ENCODE measurements at regions not wholly inside any gene's neighbourhood (a gene's known extent, or its start where the extent isn't known, plus 50 kb on each side); places are given as distances from the start of the nearest gene placed in this dataset.

- no peak for DNase-seq (ENCODE audit: low spot score in 2 of 2)
- FAIRE-seq, result no peak
Measured at GRCh38 chr11:115916608-115917007, 412.4 kb upstream of the CADM1 start.

DNA sequence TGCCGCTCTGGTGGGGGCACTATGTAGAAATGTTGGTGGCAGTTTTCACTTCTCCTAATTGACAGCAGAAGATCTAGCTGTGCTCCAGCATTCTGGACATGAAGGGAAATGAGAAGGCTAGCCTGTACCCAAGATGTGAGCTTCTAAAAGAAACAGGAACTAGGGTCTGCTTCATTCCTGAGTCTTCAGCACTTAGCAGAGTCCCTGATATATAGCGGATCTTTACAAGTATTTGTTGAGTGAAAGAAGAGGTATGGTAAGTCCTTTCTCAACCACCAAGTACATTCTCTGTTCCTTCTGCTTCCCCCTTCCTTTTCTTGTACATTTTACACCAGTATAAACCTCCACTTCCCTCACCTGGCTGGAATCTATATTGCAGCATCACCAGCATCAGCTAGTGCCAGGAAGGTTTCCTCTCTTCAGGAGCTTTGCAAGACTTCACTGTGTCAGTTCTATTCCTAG is 408.3 kb upstream of the CADM1 start:
- no peak for FAIRE-seq
- no peak for DNase-seq (ENCODE audit: low spot score in 2 of 2)

DNA sequence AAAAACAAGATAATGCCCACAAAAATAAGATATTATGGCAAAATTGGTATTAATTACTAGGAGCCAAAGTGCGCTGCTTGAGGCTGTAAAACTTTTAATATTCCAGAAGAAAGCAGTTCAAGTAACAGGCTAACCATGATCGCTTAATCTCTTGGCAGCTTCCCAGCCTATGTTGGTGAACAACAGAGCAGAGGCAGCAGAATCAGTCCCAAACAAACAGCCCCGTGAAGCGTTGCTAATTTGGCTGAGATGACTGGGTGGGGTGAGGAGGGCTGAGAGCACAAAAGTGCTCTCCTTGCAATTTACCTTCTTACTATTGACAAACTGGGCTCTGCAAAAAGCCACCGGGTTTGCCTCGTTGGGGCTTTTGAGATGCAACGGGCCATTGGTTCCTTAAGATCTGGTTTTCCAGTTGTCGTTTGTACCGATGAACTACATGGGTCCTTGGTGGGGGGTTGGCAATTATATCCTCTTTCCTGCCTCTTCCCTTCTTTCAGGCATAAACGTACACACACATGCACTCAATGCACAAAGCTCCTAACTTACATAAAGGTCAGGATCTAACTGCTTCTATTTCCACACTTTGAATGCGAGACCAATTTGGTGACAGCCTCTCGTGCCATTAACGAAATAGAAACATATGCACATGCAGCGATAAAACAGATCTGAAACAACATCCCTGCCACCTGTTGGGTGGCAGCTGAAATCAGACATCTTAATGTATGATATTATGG is 407.6 kb upstream of the CADM1 start:
- FAIRE-seq (no peak), DNase-seq (ENCODE audit: low spot score in 2 of 2) (no peak)

DNA sequence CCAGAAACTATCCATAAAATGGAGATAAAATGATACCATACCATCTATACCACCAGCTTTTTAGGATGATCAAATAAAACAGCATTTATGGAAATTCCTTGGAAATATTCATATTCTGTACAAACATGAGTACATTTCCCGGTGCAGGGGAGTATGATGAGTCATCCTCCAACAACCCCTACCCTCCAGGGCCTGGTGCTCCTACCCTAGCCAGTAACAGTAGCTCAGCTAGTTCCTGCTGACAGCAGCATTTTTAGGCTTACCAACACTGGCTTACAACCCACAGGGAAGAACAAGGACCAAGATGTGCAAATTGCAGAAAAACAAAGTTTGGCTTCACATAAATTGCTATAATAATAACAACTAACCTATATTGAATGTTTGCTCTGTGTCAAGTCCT is 406.2 kb upstream of the CADM1 start:
- FAIRE-seq (no peak), DNase-seq (ENCODE audit: low spot score in 2 of 2) (no peak)

DNA sequence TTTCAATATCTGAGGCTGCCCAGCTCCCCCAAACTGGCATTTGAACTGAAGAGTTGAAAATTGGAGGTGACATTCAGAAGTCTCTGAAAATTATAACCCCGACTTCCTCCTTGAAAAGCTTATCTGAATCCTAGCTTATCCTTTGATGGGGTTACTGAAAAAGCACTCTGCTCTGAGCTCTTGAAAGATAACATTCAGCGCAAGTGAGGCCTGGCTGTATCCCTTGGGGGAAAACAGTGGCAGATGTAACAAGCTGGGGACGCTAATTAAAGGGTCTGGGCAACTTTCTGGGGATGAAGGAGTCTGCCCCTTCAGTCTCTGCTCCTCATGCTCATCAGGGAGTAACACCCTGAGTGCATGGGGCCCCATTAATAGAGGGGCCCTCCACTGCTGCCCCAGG is 402.0 kb upstream of the CADM1 start:
- no peak for FAIRE-seq
- DNase-seq (ENCODE audit: low spot score in 2 of 2), result no peak

DNA sequence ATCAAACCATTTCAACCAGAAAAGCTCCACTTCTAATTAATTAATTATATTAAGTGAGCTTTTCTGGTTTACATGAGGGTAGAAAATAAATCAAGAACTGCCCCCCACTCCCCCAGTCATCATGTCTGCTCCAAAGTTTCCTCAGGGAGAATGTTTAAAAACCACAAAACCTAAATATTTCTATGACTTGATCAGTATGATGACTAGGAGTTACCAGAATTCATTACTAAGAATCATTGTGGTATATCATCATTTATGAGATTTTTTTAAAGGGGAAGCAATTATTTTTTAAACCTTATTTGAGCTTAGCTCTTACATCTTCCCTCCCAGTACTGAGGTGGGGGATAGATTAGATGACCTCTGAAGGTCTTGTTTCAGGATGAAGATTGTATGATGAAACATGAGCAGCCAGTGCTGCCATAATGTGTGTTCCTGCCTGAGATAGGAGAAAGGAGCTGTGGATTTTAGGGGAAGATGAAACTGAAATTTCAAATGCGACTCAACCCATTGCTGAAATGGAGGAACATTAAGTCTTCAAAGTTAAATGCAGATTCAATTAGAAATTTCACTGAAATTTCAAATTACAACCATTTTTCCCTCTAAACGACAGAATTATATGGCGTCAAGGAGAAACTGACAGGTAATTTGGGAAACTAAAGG is 401.3 kb upstream of the CADM1 start:
- no peak for DNase-seq (ENCODE audit: low spot score in 2 of 2)
- no peak for FAIRE-seq

GRCh38 chr11:115903179-115903578 is 399.0 kb upstream of the CADM1 start:
- no peak for DNase-seq (ENCODE audit: low spot score in 2 of 2)
- no peak for FAIRE-seq

DNA sequence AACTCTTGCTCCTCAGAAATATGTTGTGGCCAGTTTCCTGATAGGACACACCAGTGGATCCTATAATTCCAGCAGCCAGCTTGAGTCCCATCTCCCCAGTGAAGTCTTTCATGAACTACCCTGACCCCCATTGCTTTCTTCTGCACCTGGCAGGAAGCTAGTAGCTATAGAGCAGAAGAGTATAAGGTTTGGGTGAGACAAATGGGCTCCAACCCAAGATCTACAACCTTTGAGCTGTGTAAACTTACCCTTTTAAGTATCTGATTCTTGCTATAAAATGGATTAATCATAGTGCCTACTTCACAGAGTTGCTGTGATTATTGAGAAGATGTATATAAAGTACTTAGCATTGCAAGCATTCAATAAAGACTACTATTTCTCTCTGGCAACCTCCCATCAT is 396.9 kb upstream of the CADM1 start:
- DNase-seq (ENCODE audit: low spot score in 2 of 2) (no peak), FAIRE-seq (no peak)

DNA sequence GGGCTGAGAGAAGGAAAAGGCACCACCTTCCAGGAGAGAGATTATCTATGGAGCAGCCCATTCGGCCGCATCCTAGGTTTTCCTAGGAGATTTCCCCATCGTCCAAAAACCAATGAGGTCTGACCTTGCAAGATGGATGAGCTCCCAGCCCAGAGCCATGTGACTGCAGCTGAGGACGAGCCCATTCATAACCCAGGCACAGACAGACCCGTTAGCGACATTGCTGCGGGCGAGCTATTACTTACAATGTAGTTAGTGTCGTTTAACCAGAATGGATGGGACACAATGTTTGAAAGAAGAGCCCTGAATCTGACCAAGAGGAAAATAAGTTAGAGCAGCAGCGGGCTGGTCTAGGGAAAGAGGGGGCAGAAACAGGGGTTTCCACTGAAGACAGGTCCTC is 395.9 kb upstream of the CADM1 start:
- FAIRE-seq, result no peak
- no peak for DNase-seq (ENCODE audit: low spot score in 2 of 2)

DNA sequence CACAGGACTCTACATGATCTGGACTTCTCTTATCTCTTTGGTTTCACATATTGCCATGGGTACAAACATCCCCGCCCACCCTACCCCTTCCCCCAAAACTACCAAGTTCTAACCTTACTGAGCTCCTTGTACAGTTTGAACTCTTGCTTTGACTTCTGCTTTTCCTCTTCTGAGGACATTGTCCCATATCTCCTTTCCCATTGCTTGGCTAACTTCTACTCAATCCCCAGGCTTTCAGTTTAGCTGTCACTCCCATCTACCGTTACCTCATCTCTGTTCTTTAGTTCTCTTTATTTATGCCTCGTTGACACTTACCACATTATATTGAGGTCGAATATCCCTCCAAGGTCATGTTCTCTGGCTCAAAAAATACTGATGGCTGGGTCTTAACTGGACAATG is 393.5 kb upstream of the CADM1 start:
- FAIRE-seq (no peak), DNase-seq (ENCODE audit: low spot score in 2 of 2) (no peak)

DNA sequence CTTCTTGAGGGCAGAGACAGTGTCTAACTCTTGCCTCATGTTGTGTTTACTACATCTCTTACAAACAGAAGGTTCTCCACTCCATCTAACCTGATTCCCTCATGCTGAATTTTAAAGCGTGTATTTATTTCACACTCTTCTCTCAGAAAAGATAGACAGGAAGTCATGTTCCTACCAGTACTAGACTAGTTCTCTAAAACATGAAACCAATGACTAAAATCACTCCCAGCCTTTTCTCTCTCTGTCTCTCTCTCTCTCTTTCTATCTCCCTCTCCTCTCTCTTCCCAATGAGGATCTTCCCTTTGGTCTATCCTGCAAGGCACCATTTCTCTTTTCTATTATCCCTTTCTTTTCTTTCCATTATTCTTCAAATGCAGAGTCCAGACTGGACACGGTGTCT is 391.9 kb upstream of the CADM1 start:
- DNase-seq (ENCODE audit: low spot score in 2 of 2), result no peak
- no peak for FAIRE-seq

GRCh38 chr11:115895594-115895993 is 391.4 kb upstream of the CADM1 start:
- FAIRE-seq (no peak), DNase-seq (ENCODE audit: low spot score in 2 of 2) (no peak)

GRCh38 chr11:115894176-115894575 is 390.0 kb upstream of the CADM1 start:
- DNase-seq (ENCODE audit: low spot score in 2 of 2) (no peak), FAIRE-seq (no peak)

DNA sequence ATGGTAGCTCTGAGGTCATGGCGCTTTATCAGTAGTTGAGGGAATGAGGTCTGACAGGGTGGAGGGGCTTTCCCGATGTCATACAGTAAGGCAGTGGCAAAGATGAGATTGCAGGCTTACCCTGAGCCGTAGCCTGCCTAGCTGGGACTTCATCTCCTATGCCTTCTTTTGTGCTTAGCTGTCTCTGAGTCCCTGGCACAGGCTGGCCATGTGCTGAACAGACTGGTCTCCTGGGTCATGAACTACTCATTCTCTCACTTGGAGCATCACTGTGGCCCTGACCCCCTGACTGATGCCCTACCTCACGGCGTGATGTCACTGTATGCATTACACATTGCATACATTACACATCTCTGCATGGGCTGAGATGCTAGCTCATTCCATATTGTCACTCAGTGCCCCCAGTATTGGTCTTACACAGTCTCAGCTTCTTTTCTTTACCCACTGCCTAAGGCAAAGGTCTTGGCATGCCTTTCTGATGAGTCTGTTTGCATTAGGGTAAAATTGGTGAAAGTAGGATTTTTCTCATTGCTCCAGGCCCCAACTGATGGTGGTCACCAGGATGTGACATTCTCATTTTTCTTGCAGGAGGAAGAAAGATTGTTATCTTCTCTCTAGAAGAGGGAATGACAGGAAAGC is 389.4 kb upstream of the CADM1 start:
- DNase-seq (ENCODE audit: low spot score in 2 of 2), result no peak
- no peak for FAIRE-seq

- FAIRE-seq (no peak), DNase-seq (ENCODE audit: low spot score in 2 of 2) (no peak)
Measured at GRCh38 chr11:115892016-115892415, 387.8 kb upstream of the CADM1 start.

DNA sequence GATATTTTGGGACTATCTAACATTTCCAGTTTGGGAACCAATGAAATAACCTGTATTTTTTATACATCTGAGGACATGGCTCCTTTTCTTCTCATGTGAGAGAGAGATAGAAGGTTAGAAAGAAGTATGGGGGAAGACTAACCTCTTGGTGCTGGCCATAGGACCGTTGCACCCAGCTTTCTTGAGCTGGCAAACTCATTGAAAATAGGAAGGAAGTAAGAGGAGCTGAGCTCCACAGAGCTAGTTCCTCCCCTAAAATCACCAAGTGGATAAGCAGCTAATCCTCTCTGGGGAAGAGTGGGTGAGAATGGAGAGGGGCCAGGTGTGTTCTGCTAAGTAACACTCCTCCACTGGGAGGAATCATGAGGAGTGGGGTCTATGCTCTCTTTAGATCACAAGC is 387.4 kb upstream of the CADM1 start:
- DNase-seq (ENCODE audit: low spot score in 2 of 2) (no peak), FAIRE-seq (no peak)

DNA sequence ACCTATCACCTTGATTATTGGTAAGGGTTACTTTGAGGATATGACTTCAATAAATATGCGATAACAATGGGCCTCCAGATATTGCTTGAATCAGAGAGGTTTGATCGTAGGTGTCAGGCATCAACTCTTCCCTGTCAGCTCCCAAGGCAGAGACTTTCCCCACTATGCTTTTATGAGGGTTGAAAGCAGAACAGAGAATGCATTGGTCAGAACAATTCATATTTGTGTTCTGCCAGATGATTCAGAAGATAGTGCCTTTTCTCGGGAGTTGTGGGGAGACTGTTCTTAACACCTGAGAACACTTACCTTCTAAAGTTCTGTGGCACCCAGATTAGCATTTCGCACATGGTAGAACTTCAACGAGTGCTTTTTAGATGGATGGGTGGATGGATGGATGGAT is 386.3 kb upstream of the CADM1 start:
- no peak for DNase-seq (ENCODE audit: low spot score in 2 of 2)
- no peak for FAIRE-seq

DNA sequence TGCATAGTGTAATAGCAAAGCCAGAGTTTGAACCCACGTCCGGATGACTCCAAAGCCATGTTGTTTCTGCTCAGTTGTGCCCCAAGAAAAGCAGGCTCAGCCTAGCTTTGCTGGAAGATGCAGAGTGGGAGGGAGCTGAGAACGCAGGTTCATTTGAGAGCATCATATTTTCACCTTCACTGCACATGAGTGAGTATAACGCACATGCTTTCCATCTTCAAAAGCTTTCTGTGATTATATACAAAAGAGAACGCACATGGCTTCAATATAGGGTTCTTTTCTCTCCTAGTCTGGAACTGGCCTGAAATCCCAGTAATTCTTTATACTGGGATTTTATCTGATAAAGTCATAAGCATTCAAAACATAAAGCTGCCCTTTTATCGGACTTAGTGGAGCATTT is 385.5 kb upstream of the CADM1 start:
- no peak for DNase-seq (ENCODE audit: low spot score in 2 of 2)
- FAIRE-seq, result no peak

GRCh38 chr11:115887727-115888126 is 383.5 kb upstream of the CADM1 start:
- no peak for FAIRE-seq
- no peak for DNase-seq (ENCODE audit: low spot score in 2 of 2)

- no peak for DNase-seq (ENCODE audit: low spot score in 2 of 2)
- FAIRE-seq, result no peak
Measured at GRCh38 chr11:115887316-115887715, 383.1 kb upstream of the CADM1 start.

DNA sequence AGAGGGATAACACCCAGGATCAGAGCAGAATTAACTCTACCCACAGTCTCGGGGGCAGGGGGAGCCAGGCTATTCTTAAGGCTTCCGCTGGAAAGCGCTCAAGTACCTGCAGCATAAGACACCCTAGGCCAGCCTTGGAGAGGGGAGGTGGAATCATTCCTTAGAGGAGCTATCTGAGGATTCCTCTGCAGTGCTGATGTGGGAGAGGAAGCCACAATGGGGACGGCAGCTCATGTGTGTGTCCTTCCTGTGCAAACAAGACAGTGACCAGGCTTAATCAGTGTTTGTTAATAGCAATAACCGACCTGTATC is 382.2 kb upstream of the CADM1 start:
- DNase-seq (ENCODE audit: low spot score in 2 of 2), result no peak
- FAIRE-seq, result no peak

All from frontal cortex (tissue), 3 donors.